OCI-LY1 (cell line): ENCODE measurements at regions not wholly inside any gene's neighbourhood (a gene's known extent, or its start where the extent isn't known, plus 50 kb on each side); places are given as distances from the start of the nearest gene placed in this dataset.

Experiments used
- CTCF ChIP-seq: fragments of 200-600 bp; sonication (generic), shearing (Covaris generic); IDR thresholded peaks from 2 replicates; pipeline ENCODE4 v1.5.1; 2017; ENCODE audit warnings: mild to moderate bottlenecking, antibody characterized with exemption, low read length, moderate library complexity, mixed read lengths
- EZH2 ChIP-seq: fragments of 200-600 bp; sonication (generic), shearing (Covaris generic); IDR thresholded peaks from 2 replicates; pipeline ENCODE4 v1.8.0; 2017; ENCODE audit warnings: borderline replicate concordance, mixed run types, mild to moderate bottlenecking, antibody characterized with exemption, low read length, moderate library complexity, mixed read lengths

DNA sequence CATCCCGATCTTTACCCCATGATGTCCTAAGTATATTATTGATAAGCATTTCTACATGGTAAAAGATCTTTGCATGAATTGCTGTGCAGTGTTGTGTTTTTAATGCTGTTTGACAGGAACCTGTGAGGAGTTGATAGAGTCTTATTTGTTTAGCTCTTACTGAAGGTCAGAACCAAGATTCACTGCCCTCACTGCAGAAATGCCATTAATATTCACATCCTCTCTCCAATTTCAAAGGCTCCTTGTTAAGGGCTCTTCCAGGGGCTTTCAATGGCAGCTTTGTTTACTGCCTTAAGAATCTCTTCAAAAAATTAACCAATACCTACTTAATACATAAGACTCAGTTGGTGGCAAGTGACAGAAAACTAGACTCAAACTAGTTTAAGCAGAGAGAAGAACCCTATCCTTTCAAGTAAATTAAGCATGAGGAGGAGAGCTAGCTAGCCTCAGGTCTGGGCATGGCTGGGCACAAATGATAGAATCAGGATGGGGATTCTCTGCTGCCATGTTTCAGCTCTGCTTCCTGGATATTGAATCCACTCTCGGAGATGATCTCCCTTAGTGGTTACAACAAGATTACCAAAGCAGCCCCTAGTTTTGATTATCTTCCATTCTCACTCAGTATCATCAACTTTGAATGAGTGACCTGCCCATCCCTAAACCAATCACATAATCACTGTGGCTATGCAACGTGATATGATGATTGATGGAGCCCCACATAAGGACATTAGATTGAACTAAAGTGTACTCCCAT, 311.8 kb downstream of the CDH11 start:
- no peak for TF ChIP-seq CTCF
- no peak for TF ChIP-seq EZH2
